Naive thymus-derived CD8-positive, alpha-beta T cell (primary cell): ENCODE measurements at regions not wholly inside any gene's neighbourhood (a gene's known extent, or its start where the extent isn't known, plus 50 kb on each side); places are given as distances from the start of the nearest gene placed in this dataset.
"Not testable (repeated sequence)": the region's sequence is repeated elsewhere in the genome, so short reads cannot be mapped to it uniquely, and the experiment has no call there.

Experiments
- ATAC-seq, 2 donors: fragments of 150-1000 bp; cut with Tn5 transposase in 1 of 2; sonication (Bioruptor Pico), chemical (Tn5 transposase) in 1 of 2; 1 replicate in 1 of 2; 2 replicates in 1 of 2; pipeline ENCODE4 v1.10.0; 2021; ENCODE audit warnings: mild to moderate bottlenecking in 2 of 2, moderate library complexity in 2 of 2
- POLR2A ChIA-PET: fragments of 350-600 bp; sonication (Branson Sonifier 250); formaldehyde crosslinking; loops from one replicate; lab custom pipeline; 2021; ENCODE audit warnings: antibody characterized with exemption; lab: Charles Lee
- DNase-seq, 10 donors: peaks; one replicate each; pipeline versions ENCODE4 v3.0.0 to v3.0.0-alpha.2; 2020 to 2022
- H3K27ac Mint-ChIP-seq, 10 donors: one replicate each; pipeline ENCODE4 v1.8.0; 2020 to 2022; ENCODE audit warnings: mild to moderate bottlenecking in 10 of 10, mixed read lengths in 10 of 10, moderate library complexity in 4 of 10, inconsistent platforms in 1 of 10
- H3K27me3 Mint-ChIP-seq, 5 donors: one replicate each; pipeline ENCODE4 v1.8.0; 2021 to 2022; ENCODE audit warnings: mixed read lengths in 5 of 5
- H3K36me3 Mint-ChIP-seq, 3 donors: one replicate each; pipeline ENCODE4 v1.8.0; 2020 to 2022; ENCODE audit warnings: mixed read lengths in 3 of 3, mild to moderate bottlenecking in 2 of 3, inconsistent platforms in 1 of 3
- H3K4me1 Mint-ChIP-seq, 4 donors: one replicate each; pipeline ENCODE4 v1.8.0; 2021 to 2022; ENCODE audit warnings: mixed read lengths in 4 of 4
- H3K4me3 Mint-ChIP-seq, 10 donors: one replicate each; pipeline ENCODE4 v1.8.0; 2020 to 2022; ENCODE audit warnings: mild to moderate bottlenecking in 10 of 10, mixed read lengths in 10 of 10, moderate library complexity in 6 of 10, inconsistent platforms in 1 of 10
- H3K9me3 Mint-ChIP-seq, 9 donors: one replicate each; pipeline ENCODE4 v1.8.0; 2020 to 2022; ENCODE audit warnings: mixed read lengths in 9 of 9, mild to moderate bottlenecking in 3 of 9, inconsistent platforms in 1 of 9, moderate library complexity in 1 of 9

DNA sequence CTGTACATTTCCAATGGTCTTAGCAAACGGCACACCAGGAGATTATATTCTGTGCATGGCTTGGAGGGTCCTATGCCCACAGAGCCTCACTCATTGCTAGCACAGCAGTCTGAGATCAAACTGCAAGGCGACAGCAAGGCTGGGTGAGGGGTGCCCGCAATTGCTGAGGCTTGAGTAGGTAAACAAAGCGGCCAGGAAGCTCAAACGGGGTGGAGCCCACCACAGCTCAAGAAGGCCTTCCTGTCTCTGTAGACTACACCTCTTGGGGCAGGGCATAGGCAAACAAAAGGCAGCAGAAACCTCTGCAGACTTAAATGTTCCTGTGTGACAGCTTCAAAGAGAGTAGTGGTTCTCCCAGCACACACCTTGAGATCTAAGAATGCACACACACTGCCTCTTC, 91.3 kb downstream of the OR4A5 start:
- H3K36me3 Mint-ChIP-seq: peaks cover 0 to 12% (median 11%) of the 10 kb centered on the region in 3 donors
- H3K4me1 Mint-ChIP-seq, DNase-seq, POLR2A ChIA-PET, ATAC-seq, H3K4me3 Mint-ChIP-seq, H3K27ac Mint-ChIP-seq, H3K27me3 Mint-ChIP-seq: not testable (repeated sequence)
- peaks cover 3 to 92% (median 46%) of the 10 kb centered on the region in 9 donors for H3K9me3 Mint-ChIP-seq

DNA sequence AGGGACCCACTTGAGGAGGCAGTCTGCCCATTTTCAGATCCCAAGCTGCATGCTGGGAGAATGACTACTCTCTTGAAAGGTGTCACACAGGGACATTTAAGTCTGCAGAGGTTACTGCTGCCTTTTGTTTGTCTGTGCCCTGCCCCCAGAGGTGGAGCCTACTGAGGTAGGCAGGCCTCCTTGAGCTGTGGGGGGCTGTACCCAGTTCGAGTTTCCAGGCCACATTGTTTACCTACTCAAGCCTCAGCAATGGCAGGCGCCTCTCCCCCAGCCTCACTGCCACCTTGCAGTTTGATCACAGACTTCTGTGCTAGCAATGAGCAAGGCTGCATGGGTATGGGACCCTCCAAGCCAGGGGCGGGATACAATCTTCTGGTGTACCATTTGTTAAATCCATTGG, 126.0 kb downstream of the OR4A5 start:
- Mint-ChIP-seq H3K9me3 (peaks cover 15 to 90% (median 46%) of the 10 kb centered on the region in 9 donors), H3K36me3 (peaks cover 0 to 23% (median 3%) of the 10 kb centered on the region in 3 donors), H3K4me3 (no peak overlapping the region), H3K4me1 (no peaks in the 10 kb centered on the region), H3K27me3 (no peaks in the 10 kb centered on the region), H3K27ac (no peak overlapping the region)
- POLR2A ChIA-PET: no interaction called here
- ATAC-seq (no peak), DNase-seq (no peak)

- H3K4me1 Mint-ChIP-seq, H3K27ac Mint-ChIP-seq, H3K27me3 Mint-ChIP-seq, DNase-seq, H3K4me3 Mint-ChIP-seq, POLR2A ChIA-PET, ATAC-seq: not testable (repeated sequence)
- peaks cover 0 to 86% (median 42%) of the 10 kb centered on the region in 9 donors for H3K9me3 Mint-ChIP-seq
- peaks cover 0 to 34% (median 6%) of the 10 kb centered on the region in 3 donors for H3K36me3 Mint-ChIP-seq
Measured at GRCh38 chr11:54855047-54855446, 148.4 kb downstream of the OR4A5 start.
